K562 (cell line): ENCODE measurements at regions not wholly inside any gene's neighbourhood (a gene's known extent, or its start where the extent isn't known, plus 50 kb on each side); places are given as distances from the start of the nearest gene placed in this dataset.

ENCODE experiments used
- ATAC-seq: fragments of 200-7000 bp; cut with Tn5 transposase; 3 replicates; pipeline ENCODE4 v1.9.1; 2020; ENCODE audit warnings: moderate library complexity
- BruUV-seq: library from RNA; stranded (reverse); fragments of 400-500 nt; replicated peaks from 2 replicates; lab custom pipeline; 2021; lab: Mats Ljungman, UMichigan
- CTCF ChIA-PET: fragments of 300-600 bp; formaldehyde crosslinking; extraction: SDS; loops from one replicate; lab custom pipeline; 2021; ENCODE audit warnings: low intra/inter-chr PET ratio; lab: Yijun Ruan, JAX
- POLR2A ChIA-PET: fragments of 300-600, 350-650 bp; sonication (Branson Sonifier 250); formaldehyde crosslinking; extraction: SDS; loops from one replicate; lab custom pipeline; 2021; ENCODE audit warnings: antibody characterized with exemption, inconsistent platforms; lab: Yijun Ruan, JAX
- DNase-seq, 4 experiments: peaks; one replicate each; pipeline versions ENCODE4 v3.0.0 to v3.0.0-alpha.2; 2011 to 2018; ENCODE audit warnings: low spot score in 3 of 4, mixed read lengths in 3 of 4; ENCODE audit errors: extremely low read depth in 1 of 4
- FAIRE-seq: peaks from 2 replicates; lab custom pipeline; 2011; peaks lifted over from hg19 to GRCh38; lab: Jason Lieb, UNC
- H2AFZ ChIP-seq: 2 replicates; pipeline ENCODE4 v1.6.0; 2011; ENCODE audit warnings: low read depth, low read length, control low read depth, inconsistent platforms
- H3K27ac ChIP-seq: fragments of 200-600 bp; 3 replicates; pipeline ENCODE4 v1.8.0; 2011; ENCODE audit warnings: low read depth, mild to moderate bottlenecking, control low read depth, inconsistent platforms, low read length, moderate library complexity, mixed read lengths; ENCODE audit errors: extremely low read depth
- H3K27me3 ChIP-seq, 2 experiments: fragments of 300-600 bp in 1 of 2; 2 replicates in 1 of 2; 3 replicates in 1 of 2; pipeline versions ENCODE4 v1.6.0 to v1.8.0; 2011; ENCODE audit warnings: inconsistent platforms in 2 of 2, low read length in 2 of 2, mild to moderate bottlenecking in 1 of 2, mixed read lengths in 1 of 2, moderate library complexity in 1 of 2; ENCODE audit not compliant: control insufficient read depth in 2 of 2, insufficient read depth in 2 of 2
- H3K36me3 ChIP-seq: fragments of 300-600 bp; 3 replicates; pipeline ENCODE4 v1.8.0; 2011; ENCODE audit warnings: mild to moderate bottlenecking, low read length, inconsistent platforms; ENCODE audit not compliant: control insufficient read depth, insufficient read depth
- H3K4me1 ChIP-seq, 2 experiments: fragments of 200-600 bp in 1 of 2; replicated peaks in 1 of 2; 2 replicates in 1 of 2; 3 replicates in 1 of 2; pipeline versions ENCODE4 v1.5.1 to v1.8.0; 2011; ENCODE audit warnings: inconsistent platforms in 2 of 2, low read length in 2 of 2, mild to moderate bottlenecking in 1 of 2, mixed read lengths in 1 of 2, moderate library complexity in 1 of 2; ENCODE audit not compliant: control insufficient read depth in 2 of 2, insufficient read depth in 2 of 2
- H3K4me2 ChIP-seq: 2 replicates; pipeline ENCODE4 v1.6.1; 2011; ENCODE audit warnings: low read length, control low read depth, inconsistent platforms, mixed read lengths; ENCODE audit not compliant: insufficient read depth
- H3K4me3 ChIP-seq: fragments of 200-600 bp; sonication (generic), shearing (Covaris generic); 2 replicates; pipeline ENCODE4 v1.5.1; 2016; ENCODE audit warnings: control low read depth, inconsistent platforms
- H3K79me2 ChIP-seq: fragments of 200-600 bp; 3 replicates; pipeline ENCODE4 v1.8.0; 2011; ENCODE audit warnings: low read length, inconsistent platforms; ENCODE audit not compliant: control insufficient read depth, insufficient read depth
- H3K9ac ChIP-seq, 2 experiments: 2 replicates each; pipeline versions ENCODE4 v1.6.0 to v1.6.1; 2011; ENCODE audit warnings: low read depth in 2 of 2, low read length in 2 of 2, control low read depth in 1 of 2, inconsistent platforms in 1 of 2, mild to moderate bottlenecking in 1 of 2, mixed read lengths in 1 of 2; ENCODE audit not compliant: insufficient read depth in 1 of 2
- H3K9me1 ChIP-seq: one replicate; pipeline ENCODE4 v1.6.0; 2011; ENCODE audit warnings: inconsistent platforms, mild to moderate bottlenecking, low read length, moderate library complexity; ENCODE audit not compliant: control insufficient read depth, insufficient read depth
- H3K9me3 ChIP-seq: replicated peaks from 2 replicates; pipeline ENCODE4 v1.5.1; 2011; ENCODE audit warnings: low read depth, low read length, inconsistent platforms; ENCODE audit not compliant: control insufficient read depth, insufficient read depth
- H4K20me1 ChIP-seq: replicated peaks from 2 replicates; pipeline ENCODE4 v1.6.1; 2011; ENCODE audit warnings: low read length, inconsistent platforms, mixed read lengths; ENCODE audit not compliant: control insufficient read depth, insufficient read depth
- BCOR ChIP-seq: fragments of 450-650 bp; IDR thresholded peaks from 2 replicates; pipeline ENCODE4 v1.6.1; 2016
- CC2D1A ChIP-seq: fragments of 450-650 bp; IDR thresholded peaks from 2 replicates; pipeline ENCODE4 v1.6.1; 2017; ENCODE audit warnings: mild to moderate bottlenecking
- CEBPB ChIP-seq: fragments of 450-650 bp; IDR thresholded peaks from 2 replicates; pipeline ENCODE4 v1.6.1; 2016; ENCODE audit warnings: missing genetic modification characterization, missing compliant biosample characterization
- CLOCK ChIP-seq: fragments of 250-450 bp; sonication (Bioruptor Pico); IDR thresholded peaks from 2 replicates; pipeline ENCODE4 v1.4.0; 2020; ENCODE audit warnings: mild to moderate bottlenecking, moderate library complexity, borderline replicate concordance
- PHF8 ChIP-seq: fragments of 200-600 bp; sonication (generic); IDR thresholded peaks from 2 replicates; pipeline ENCODE4 v1.6.1; 2012; ENCODE audit warnings: mixed run types, mild to moderate bottlenecking, inconsistent platforms, low read length, moderate library complexity, borderline replicate concordance
- PYGO2 ChIP-seq: fragments of 450-650 bp; IDR thresholded peaks from 2 replicates; pipeline ENCODE4 v1.6.1; 2016; ENCODE audit warnings: mild to moderate bottlenecking, missing genetic modification characterization, moderate library complexity, missing compliant biosample characterization
- ZBTB2 ChIP-seq: fragments of 450-650 bp; IDR thresholded peaks from 2 replicates; pipeline ENCODE4 v1.6.1; 2016; ENCODE audit warnings: antibody characterized with exemption
- ZNF12 ChIP-seq: sonication (generic); formaldehyde crosslinking; IDR thresholded peaks from 2 replicates; pipeline ENCODE4 v1.4.0; 2020; ENCODE audit warnings: mild to moderate bottlenecking, missing genetic modification reagents
- ZNF507 ChIP-seq: conservative IDR thresholded peaks from 2 replicates; pipeline ENCODE4 v1.6.1; 2017; ENCODE audit warnings: missing genetic modification characterization, missing compliant biosample characterization
- ZNF77 ChIP-seq: fragments of 250-450 bp; sonication (Bioruptor Pico); IDR thresholded peaks from 2 replicates; pipeline ENCODE4 v1.5.0; 2020
- WGBS: fragments of 100-300 bp; shearing (Covaris generic); methylation state at CpG from one replicate; pipeline ENCODE4 v1.1.6; 2016; ENCODE audit warnings: low coverage, mixed read lengths; ENCODE audit not compliant: insufficient coverage; ENCODE audit errors: missing lambda C conversion rate; 5-methylcytosine and 5-hydroxymethylcytosine counted together
- in situ Hi-C: fragments of 300-500 bp; cut with MboI; formaldehyde crosslinking; loops from 4 replicates; pipeline ENCODE4 v1.15.0; 2018; ENCODE audit warnings: inconsistent platforms, mixed read lengths
- intact Hi-C: fragments of 100-400 bp; cut with micrococcal nuclease; formaldehyde crosslinking; loops from 2 replicates; pipeline ENCODE4 v1.14.2; 2022

- no peak overlapping the region for H3K27ac ChIP-seq
- 0 out of 5 replicates have a peak, but pooled peaks cover 0 to 4% of the 10 kb centered on the region in 2 experiments for H3K27me3 ChIP-seq
- H3K36me3 ChIP-seq: no peaks in the 10 kb centered on the region
- CTCF ChIA-PET: no interaction called here
- no TSS peak for BruUV-seq
- no peak overlapping the region for H3K4me3 ChIP-seq
- FAIRE-seq (no peak), ATAC-seq (no peak), DNase-seq (no peak)
- no peaks in the 10 kb centered on the region for H3K4me1 ChIP-seq
- in situ Hi-C loops: no loop called here
- no peaks in the 10 kb centered on the region for H3K9me1 ChIP-seq
- TF ChIP-seq BCOR: no peak
- intact Hi-C loops: no loop called here
- H3K9me3 ChIP-seq: no peaks in the 10 kb centered on the region
- H3K9ac ChIP-seq: no peak overlapping the region
- POLR2A ChIA-PET: no interaction called here
- H4K20me1 ChIP-seq: no peaks in the 10 kb centered on the region
- H3K4me2 ChIP-seq: no peak overlapping the region
- no peaks in the 10 kb centered on the region for H3K79me2 ChIP-seq
- no peak overlapping the region for H2AFZ ChIP-seq
These were observed 105.9 kb downstream of the ID4 start for GRCh38 chr6:19943042-19943441.

- H3K36me3 ChIP-seq: no peaks in the 10 kb centered on the region
- in situ Hi-C loops (no loop called here), intact Hi-C loops (no loop called here)
- ATAC-seq (no peak), DNase-seq (no peak), FAIRE-seq (no peak)
- H3K4me3 ChIP-seq: no peak overlapping the region
- H3K9me3 ChIP-seq: no peaks in the 10 kb centered on the region
- BruUV-seq: no TSS peak
- no peaks in the 10 kb centered on the region for H3K9me1 ChIP-seq
- no peaks in the 10 kb centered on the region for H3K79me2 ChIP-seq
- no peaks in the 10 kb centered on the region for H3K4me1 ChIP-seq
- CTCF ChIA-PET: no interaction called here
- 0 out of 5 replicates have a peak, but pooled peaks cover 0 to 4% of the 10 kb centered on the region in 2 experiments for H3K27me3 ChIP-seq
- H3K4me2 ChIP-seq: no peak overlapping the region
- no peak for TF ChIP-seq PHF8
- TF ChIP-seq CC2D1A: no peak
- TF ChIP-seq ZNF77 (CRISPR knock-in tag): no peak
- TF ChIP-seq ZBTB2: no peak
- TF ChIP-seq PYGO2 (tag): no peak
- TF ChIP-seq CEBPB (tag): no peak
- TF ChIP-seq ZNF12: no peak
- TF ChIP-seq CLOCK: no peak
- TF ChIP-seq ZNF507 (tag): no peak
- H3K9ac ChIP-seq: no peak overlapping the region
- H3K27ac ChIP-seq: no peak overlapping the region
- 0% methylated on average over 3 of the region's 3 CpGs for WGBS
- no peaks in the 10 kb centered on the region for H4K20me1 ChIP-seq
- POLR2A ChIA-PET: no interaction called here
- H2AFZ ChIP-seq: no peak overlapping the region
These were observed 108.7 kb downstream of the ID4 start for GRCh38 chr6:19945843-19946358.
